Stomach (tissue), 4 donors: ENCODE measurements at regions not wholly inside any gene's neighbourhood (a gene's known extent, or its start where the extent isn't known, plus 50 kb on each side); places are given as distances from the start of the nearest gene placed in this dataset.

Source experiments
- CTCF ChIP-seq, 7 experiments: fragments of 450-650 bp in 4 of 7; fragments of 200-600 bp in 3 of 7; sonication (generic) in 3 of 7; IDR thresholded peaks; one replicate each; pipeline ENCODE4 v1.5.1; 2016 to 2019; ENCODE audit warnings: antibody characterized with exemption in 7 of 7, control low read depth in 2 of 7, mild to moderate bottlenecking in 1 of 7
- EP300 ChIP-seq: sonication (generic); formaldehyde crosslinking; IDR thresholded peaks from one replicate; pipeline ENCODE4 v1.6.1; 2017; ENCODE audit warnings: antibody characterized with exemption

DNA sequence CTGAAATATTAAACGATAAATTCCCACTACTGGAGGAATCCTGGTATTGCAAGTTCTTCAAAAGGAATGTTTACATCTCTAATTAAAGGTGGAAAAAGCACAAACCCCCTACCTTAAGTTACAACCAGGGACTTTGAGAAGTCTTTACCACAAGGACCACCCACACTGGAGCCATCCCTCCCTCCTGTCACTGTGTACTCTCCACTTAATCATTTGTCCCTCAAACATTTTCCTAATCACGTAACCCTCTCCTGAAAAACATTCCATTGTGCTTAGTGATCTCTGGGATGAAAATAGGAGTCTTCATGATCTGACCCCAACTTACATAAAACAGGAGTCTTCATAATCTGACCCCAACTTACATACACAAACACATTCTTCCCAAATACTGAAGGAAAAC, 85.7 kb downstream of the SUCLG1 start:
- no peak for TF ChIP-seq EP300
- TF ChIP-seq CTCF (IDR thresholded peaks at IDR 0.05): no peak
